Stomach (tissue), 8 donors: ENCODE measurements at regions not wholly inside any gene's neighbourhood (a gene's known extent, or its start where the extent isn't known, plus 50 kb on each side); places are given as distances from the start of the nearest gene placed in this dataset.
"Not testable (repeated sequence)": the region's sequence is repeated elsewhere in the genome, so short reads cannot be mapped to it uniquely, and the experiment has no call there.

Experiments
- DNase-seq, 2 donors: peaks; one replicate each; pipeline versions ENCODE4 v3.0.0 to v3.0.0-alpha.2; 2013 to 2019
- H3K27ac ChIP-seq, 5 donors: fragments of 200-600 bp in 4 of 5; sonication (generic) in 4 of 5; one replicate each; pipeline ENCODE4 v1.5.1; 2013 to 2019; ENCODE audit warnings: mild to moderate bottlenecking in 1 of 5, moderate library complexity in 1 of 5
- H3K27me3 ChIP-seq, 3 donors: fragments of 200-600 bp; sonication (generic); one replicate each; pipeline ENCODE4 v1.5.1; 2017 to 2019; ENCODE audit warnings: mixed run types in 1 of 3
- H3K36me3 ChIP-seq, 4 donors: fragments of 200-600 bp; sonication (generic); 1 replicate in 3 of 4; 2 replicates in 1 of 4; pipeline ENCODE4 v1.5.1; 2016 to 2019
- H3K4me1 ChIP-seq, 4 donors: fragments of 200-600 bp; sonication (generic); one replicate each; pipeline ENCODE4 v1.5.1; 2016 to 2019
- H3K4me3 ChIP-seq, 4 donors: fragments of 200-600 bp; sonication (generic) in 3 of 4; one replicate each; pipeline ENCODE4 v1.5.1; 2016 to 2019; ENCODE audit warnings: mild to moderate bottlenecking in 1 of 4
- H3K9me3 ChIP-seq, 4 donors: fragments of 200-600 bp; sonication (generic); one replicate each; pipeline ENCODE4 v1.5.1; 2016 to 2019
- EP300 ChIP-seq: sonication (generic); formaldehyde crosslinking; IDR thresholded peaks from one replicate; pipeline ENCODE4 v1.6.1; 2017; ENCODE audit warnings: antibody characterized with exemption
- POLR2A ChIP-seq, 4 donors: fragments of 450-650 bp; IDR thresholded peaks; one replicate each; pipeline ENCODE4 v1.6.1; 2016; ENCODE audit warnings: antibody characterized with exemption in 4 of 4, control low read depth in 2 of 4, mild to moderate bottlenecking in 1 of 4, moderate library complexity in 1 of 4
- POLR2AphosphoS5 ChIP-seq, 3 donors: sonication (generic); formaldehyde crosslinking; IDR thresholded peaks; one replicate each; pipeline ENCODE4 v1.6.1; 2016; ENCODE audit warnings: antibody characterized with exemption in 3 of 3
- WGBS, 5 donors: extraction: QIAGEN DNeasy Blood & Tissue Kit in 3 of 5; methylation state at CpG; one replicate each; pipeline versions ENCODE4 v1.1.5 to v1.1.7; 2013 to 2018; 5-methylcytosine and 5-hydroxymethylcytosine counted together
- intact Hi-C: fragments of 100-400 bp; cut with DNase I; formaldehyde crosslinking; loops from one replicate; pipeline ENCODE4 v1.15.1; 2023; ENCODE audit warnings: low total_unique reads
- small RNA-seq, 4 donors: library from RNA; depleted of rRNA; stranded (forward); fragments of <200 nt; gene quantifications; one replicate each; pipeline ENCODE3, GENCODE V24; 2016
- TF ChIP-seq, protein P1 (sequence below), 7 experiments: fragments of 450-650 bp in 4 of 7; fragments of 200-600 bp in 3 of 7; sonication (generic) in 3 of 7; IDR thresholded peaks; one replicate each; pipeline ENCODE4 v1.5.1; 2016 to 2019; ENCODE audit warnings: antibody characterized with exemption in 7 of 7, control low read depth in 2 of 7, mild to moderate bottlenecking in 1 of 7
- donor health status: healthy with polysubstance abuse.
- donor health status: Bipolar disorder and iron deficiency.
- donor health status: healthy.

DNA sequence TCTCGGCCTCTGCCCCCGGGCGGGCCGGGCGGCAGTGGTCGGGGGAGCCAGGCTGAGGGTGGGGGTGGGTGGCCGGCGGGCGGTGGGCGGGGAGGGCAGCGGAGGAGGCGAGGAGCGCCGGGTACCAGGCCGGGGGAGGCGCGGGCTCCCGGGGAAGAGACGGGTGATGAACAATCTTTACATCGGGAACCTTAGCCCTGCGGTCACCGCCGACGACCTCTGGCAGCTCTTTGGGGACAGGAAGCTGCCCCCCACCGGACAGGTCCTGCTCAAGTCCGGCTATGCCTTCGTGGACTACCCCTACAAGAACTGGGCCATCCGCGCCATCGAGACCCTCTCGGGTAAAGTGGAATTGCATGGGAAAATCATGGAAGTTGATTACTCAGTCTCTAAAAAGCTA lies 112.5 kb downstream of the NBPF12 start:
- Histone ChIP-seq H3K36me3 (no peaks in the 10 kb centered on the region), H3K27ac (no peak overlapping the region), H3K4me1 (no peaks in the 10 kb centered on the region), H3K4me3 (no peak overlapping the region), H3K27me3 (no peaks in the 10 kb centered on the region), H3K9me3 (no peaks in the 10 kb centered on the region)
- WGBS, 5 donors = 93 to 96% (median 94%) methylated on average over 26 to 31 of the region's 31 CpGs
- TF ChIP-seq, protein P1, sequence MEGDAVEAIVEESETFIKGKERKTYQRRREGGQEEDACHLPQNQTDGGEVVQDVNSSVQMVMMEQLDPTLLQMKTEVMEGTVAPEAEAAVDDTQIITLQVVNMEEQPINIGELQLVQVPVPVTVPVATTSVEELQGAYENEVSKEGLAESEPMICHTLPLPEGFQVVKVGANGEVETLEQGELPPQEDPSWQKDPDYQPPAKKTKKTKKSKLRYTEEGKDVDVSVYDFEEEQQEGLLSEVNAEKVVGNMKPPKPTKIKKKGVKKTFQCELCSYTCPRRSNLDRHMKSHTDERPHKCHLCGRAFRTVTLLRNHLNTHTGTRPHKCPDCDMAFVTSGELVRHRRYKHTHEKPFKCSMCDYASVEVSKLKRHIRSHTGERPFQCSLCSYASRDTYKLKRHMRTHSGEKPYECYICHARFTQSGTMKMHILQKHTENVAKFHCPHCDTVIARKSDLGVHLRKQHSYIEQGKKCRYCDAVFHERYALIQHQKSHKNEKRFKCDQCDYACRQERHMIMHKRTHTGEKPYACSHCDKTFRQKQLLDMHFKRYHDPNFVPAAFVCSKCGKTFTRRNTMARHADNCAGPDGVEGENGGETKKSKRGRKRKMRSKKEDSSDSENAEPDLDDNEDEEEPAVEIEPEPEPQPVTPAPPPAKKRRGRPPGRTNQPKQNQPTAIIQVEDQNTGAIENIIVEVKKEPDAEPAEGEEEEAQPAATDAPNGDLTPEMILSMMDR (IDR thresholded peaks at IDR 0.05) = no peak
- TF ChIP-seq POLR2A (IDR thresholded peaks at IDR 0.05) (no peak), POLR2AphosphoS5 (IDR thresholded peaks at IDR 0.05) (no peak)
- DNase-seq = no peak
- intact Hi-C loops = no loop called here

DNA sequence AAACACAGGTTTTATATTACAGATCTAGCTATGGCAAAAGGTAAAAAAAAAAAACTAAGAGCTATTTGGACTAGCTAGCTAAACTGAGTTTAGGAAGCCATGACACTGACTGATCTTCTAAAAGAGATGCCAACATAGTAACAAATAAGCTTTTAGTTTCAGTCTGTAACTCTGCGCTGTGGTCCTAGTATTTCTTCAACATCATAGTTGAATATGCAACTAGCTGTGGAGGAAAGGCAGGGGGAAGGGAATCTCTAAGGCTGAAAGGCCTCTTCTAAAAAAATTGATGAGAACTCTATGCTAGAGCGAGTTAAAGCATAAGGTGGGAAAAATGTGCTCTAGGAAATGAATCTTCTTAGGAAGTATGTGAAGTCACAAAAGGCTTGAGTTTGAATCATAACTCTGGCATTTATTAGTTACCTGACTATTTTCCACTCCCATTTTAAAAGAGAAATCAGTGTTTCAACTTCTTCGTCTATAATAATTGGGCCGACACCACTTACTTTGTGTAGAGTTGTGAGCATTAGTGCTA lies 108.8 kb downstream of the NBPF12 start:
- whole genome bisulfite sequencing, 5 donors = 73 to 89% (median 82%) methylated on average over 4 of the region's 4 CpGs
- H3K4me1 ChIP-seq, H3K9me3 ChIP-seq, DNase-seq, H3K27ac ChIP-seq, H3K36me3 ChIP-seq, H3K4me3 ChIP-seq, H3K27me3 ChIP-seq, intact Hi-C loops: not testable (repeated sequence)

DNA sequence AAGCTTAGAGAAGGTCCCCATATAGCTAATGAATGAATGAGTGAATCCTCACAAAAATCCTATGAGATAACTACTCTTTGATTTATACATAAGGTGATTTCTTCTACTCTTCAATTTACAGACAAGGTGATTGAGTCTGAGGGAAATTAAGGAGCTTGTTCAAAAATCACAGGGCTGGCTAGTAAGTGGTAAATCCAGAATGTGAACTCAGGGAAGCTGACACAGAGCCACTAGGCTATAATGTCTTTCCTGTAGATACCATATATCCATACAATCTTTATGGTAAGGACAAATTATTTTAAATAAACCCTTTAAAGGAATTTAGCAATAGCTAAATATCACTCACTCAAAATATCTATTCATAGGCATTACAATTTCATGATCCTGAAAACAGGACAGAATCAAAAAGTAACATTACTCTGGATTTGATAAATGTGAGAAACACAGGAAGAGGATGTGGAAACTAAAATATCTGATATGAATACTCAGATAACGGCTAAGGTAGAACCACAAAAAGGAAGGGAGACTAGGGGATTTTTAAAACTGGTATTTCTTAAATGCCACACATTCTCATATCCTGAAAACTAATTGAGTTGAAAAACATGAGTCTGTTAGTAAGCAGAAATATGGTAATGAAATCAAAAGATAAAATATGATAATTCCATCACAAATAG lies 108.2 kb downstream of the NBPF12 start:
- no peak for DNase-seq
- Histone ChIP-seq H3K4me1 (no peaks in the 10 kb centered on the region), H3K36me3 (no peaks in the 10 kb centered on the region), H3K27ac (no peak overlapping the region), H3K27me3 (no peaks in the 10 kb centered on the region), H3K4me3 (no peak overlapping the region), H3K9me3 (no peaks in the 10 kb centered on the region)
- WGBS, 5 donors = 43 to 67% (median 58%) methylated on average over 1 of the region's 1 CpG
- TF ChIP-seq EP300 = no peak
- intact Hi-C loops = no loop called here

Small RNAs in the stretch of these regions (small RNA-seq; reads per million reads assigned to genes)
- gene RNU1-151P = 0 to 0.15 (median 0.07) reads per million in 4 donors
